Keratinocyte (primary cell): ENCODE measurements at regions not wholly inside any gene's neighbourhood (a gene's known extent, or its start where the extent isn't known, plus 50 kb on each side); places are given as distances from the start of the nearest gene placed in this dataset.

Experiments
- DNase-seq: peaks from one replicate; pipeline ENCODE4 v3.0.0-alpha.2; 2011; ENCODE audit warnings: low read depth, missing footprints, low spot score
- FAIRE-seq: peaks from 2 replicates; lab custom pipeline; 2011; peaks lifted over from hg19 to GRCh38; lab: Jason Lieb, UNC
- H2AFZ ChIP-seq: 2 replicates; pipeline ENCODE4 v1.6.0; 2012; ENCODE audit warnings: low read length, control low read depth, inconsistent platforms; ENCODE audit not compliant: control insufficient read depth
- H3K27ac ChIP-seq: 2 replicates; pipeline ENCODE4 v1.5.1; 2011; ENCODE audit warnings: low read length; ENCODE audit not compliant: control insufficient read depth, insufficient read depth
- H3K27me3 ChIP-seq: 3 replicates; pipeline ENCODE4 v1.6.0; 2011; ENCODE audit warnings: low read length; ENCODE audit not compliant: control insufficient read depth, insufficient read depth; ENCODE audit errors: extremely low read depth
- H3K36me3 ChIP-seq, 2 experiments: 2 replicates in 1 of 2; 3 replicates in 1 of 2; pipeline ENCODE4 v1.5.1; 2011; ENCODE audit warnings: low read length in 2 of 2, mild to moderate bottlenecking in 1 of 2; ENCODE audit not compliant: control insufficient read depth in 2 of 2, insufficient read depth in 2 of 2; ENCODE audit errors: extremely low read depth in 1 of 2
- H3K4me1 ChIP-seq: 3 replicates; pipeline ENCODE4 v1.5.1; 2011; ENCODE audit warnings: low read length; ENCODE audit not compliant: control insufficient read depth, insufficient read depth; ENCODE audit errors: extremely low read depth
- H3K4me2 ChIP-seq: 3 replicates; pipeline ENCODE4 v1.6.0; 2011; ENCODE audit warnings: low read depth, low read length; ENCODE audit not compliant: control insufficient read depth, insufficient read depth; ENCODE audit errors: extremely low read depth
- H3K4me3 ChIP-seq, 3 experiments: fragments of 200-600 bp in 1 of 3; sonication (generic) in 1 of 3; 2 replicates in 2 of 3; 3 replicates in 1 of 3; pipeline ENCODE4 v1.5.1; 2011 to 2016; ENCODE audit warnings: low read length in 3 of 3, mild to moderate bottlenecking in 3 of 3, control low read depth in 2 of 3, inconsistent platforms in 1 of 3, low read depth in 1 of 3, mixed read lengths in 1 of 3, mixed run types in 1 of 3, moderate library complexity in 1 of 3; ENCODE audit not compliant: control insufficient read depth in 2 of 3, insufficient read depth in 2 of 3; ENCODE audit errors: extremely low read depth in 1 of 3
- H3K79me2 ChIP-seq: 2 replicates; pipeline ENCODE4 v1.6.0; 2012; ENCODE audit warnings: low read length; ENCODE audit not compliant: control insufficient read depth, insufficient read depth
- H3K9ac ChIP-seq: 3 replicates; pipeline ENCODE4 v1.6.0; 2011; ENCODE audit warnings: low read length; ENCODE audit not compliant: control insufficient read depth, insufficient read depth; ENCODE audit errors: extremely low read depth
- H3K9me1 ChIP-seq: 3 replicates; pipeline ENCODE4 v1.6.0; 2011; ENCODE audit warnings: low read length; ENCODE audit not compliant: control insufficient read depth, insufficient read depth; ENCODE audit errors: extremely low read depth
- H3K9me3 ChIP-seq: 2 replicates; pipeline ENCODE4 v1.5.1; 2012; ENCODE audit warnings: low read depth, low read length; ENCODE audit not compliant: control insufficient read depth
- H4K20me1 ChIP-seq: 3 replicates; pipeline ENCODE4 v1.6.0; 2011; ENCODE audit warnings: low read length; ENCODE audit not compliant: control insufficient read depth, insufficient read depth; ENCODE audit errors: extremely low read depth
- EZH2 ChIP-seq: IDR thresholded peaks from one replicate; pipeline ENCODE4 v1.6.1; 2012; ENCODE audit warnings: inconsistent platforms, mild to moderate bottlenecking, low read length, moderate library complexity
- dilution Hi-C: fragments of 300-500 bp; cut with MboI; formaldehyde crosslinking; loops from one replicate; pipeline ENCODE4 v1.7.0; 2020; ENCODE audit warnings: low sequenced_read_pairs; ENCODE audit not compliant: extremely low pct_ligation_motif_present
- TF ChIP-seq, protein P1 (sequence below), 3 experiments: IDR thresholded peaks in 1 of 3; conservative IDR thresholded peaks in 1 of 3; optimal IDR thresholded peaks in 1 of 3; 2 replicates in 2 of 3; 3 replicates in 1 of 3; pipeline versions ENCODE3 to v1.5.1; 2011; ENCODE audit warnings: low read length in 3 of 3, mild to moderate bottlenecking in 3 of 3, moderate library complexity in 2 of 3, control low read depth in 1 of 3, inconsistent platforms in 1 of 3; ENCODE audit not compliant: insufficient read depth in 2 of 3; ENCODE audit errors: extremely low read depth in 1 of 3

DNA sequence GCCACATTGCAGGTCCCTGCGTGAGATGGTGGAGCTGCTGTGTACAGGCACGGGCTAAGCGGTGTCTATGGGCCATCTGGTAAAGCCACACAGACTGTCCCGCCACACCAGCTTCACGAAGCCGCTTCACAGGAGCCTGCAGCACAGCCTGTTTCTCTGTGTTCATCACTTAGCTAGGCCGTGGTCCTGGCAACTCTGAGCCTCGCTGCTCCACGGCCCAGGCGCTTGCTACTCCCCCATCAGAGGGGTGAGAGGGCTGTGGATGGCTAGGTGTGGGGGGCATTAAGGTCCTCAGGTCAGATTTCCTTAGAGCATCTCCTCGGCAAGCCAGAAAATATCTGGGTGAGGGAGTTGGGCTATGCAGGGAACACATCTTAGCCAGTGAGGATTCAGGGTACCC, 225.7 kb downstream of the GLI2 start:
- Histone ChIP-seq H3K27me3 (peaks cover 24% of the 10 kb centered on the region), H3K27ac (no peak overlapping the region), H3K79me2 (no peaks in the 10 kb centered on the region), H3K9ac (no peak overlapping the region), H2AFZ (no peak overlapping the region), H3K9me1 (no peaks in the 10 kb centered on the region), H3K4me2 (no peak overlapping the region), H4K20me1 (no peaks in the 10 kb centered on the region), H3K36me3 (no peaks in the 10 kb centered on the region), H3K4me3 (no peak overlapping the region), H3K4me1 (peaks cover 17% of the 10 kb centered on the region), H3K9me3 (no peaks in the 10 kb centered on the region)
- TF ChIP-seq, protein P1, sequence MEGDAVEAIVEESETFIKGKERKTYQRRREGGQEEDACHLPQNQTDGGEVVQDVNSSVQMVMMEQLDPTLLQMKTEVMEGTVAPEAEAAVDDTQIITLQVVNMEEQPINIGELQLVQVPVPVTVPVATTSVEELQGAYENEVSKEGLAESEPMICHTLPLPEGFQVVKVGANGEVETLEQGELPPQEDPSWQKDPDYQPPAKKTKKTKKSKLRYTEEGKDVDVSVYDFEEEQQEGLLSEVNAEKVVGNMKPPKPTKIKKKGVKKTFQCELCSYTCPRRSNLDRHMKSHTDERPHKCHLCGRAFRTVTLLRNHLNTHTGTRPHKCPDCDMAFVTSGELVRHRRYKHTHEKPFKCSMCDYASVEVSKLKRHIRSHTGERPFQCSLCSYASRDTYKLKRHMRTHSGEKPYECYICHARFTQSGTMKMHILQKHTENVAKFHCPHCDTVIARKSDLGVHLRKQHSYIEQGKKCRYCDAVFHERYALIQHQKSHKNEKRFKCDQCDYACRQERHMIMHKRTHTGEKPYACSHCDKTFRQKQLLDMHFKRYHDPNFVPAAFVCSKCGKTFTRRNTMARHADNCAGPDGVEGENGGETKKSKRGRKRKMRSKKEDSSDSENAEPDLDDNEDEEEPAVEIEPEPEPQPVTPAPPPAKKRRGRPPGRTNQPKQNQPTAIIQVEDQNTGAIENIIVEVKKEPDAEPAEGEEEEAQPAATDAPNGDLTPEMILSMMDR (optimal IDR thresholded peaks at IDR 0.05 in 1 of 3, IDR thresholded peaks at IDR 0.05 in 1 of 3, conservative IDR thresholded peaks at IDR 0.05 in 1 of 3; ENCODE audit: extremely low read depth in 1 of 3, insufficient read depth in 2 of 3, low read length in 3 of 3) = no peak
- no peak for TF ChIP-seq EZH2
- dilution Hi-C loops = no loop called here
- DNase-seq = no peak
- FAIRE-seq = no peak

DNA sequence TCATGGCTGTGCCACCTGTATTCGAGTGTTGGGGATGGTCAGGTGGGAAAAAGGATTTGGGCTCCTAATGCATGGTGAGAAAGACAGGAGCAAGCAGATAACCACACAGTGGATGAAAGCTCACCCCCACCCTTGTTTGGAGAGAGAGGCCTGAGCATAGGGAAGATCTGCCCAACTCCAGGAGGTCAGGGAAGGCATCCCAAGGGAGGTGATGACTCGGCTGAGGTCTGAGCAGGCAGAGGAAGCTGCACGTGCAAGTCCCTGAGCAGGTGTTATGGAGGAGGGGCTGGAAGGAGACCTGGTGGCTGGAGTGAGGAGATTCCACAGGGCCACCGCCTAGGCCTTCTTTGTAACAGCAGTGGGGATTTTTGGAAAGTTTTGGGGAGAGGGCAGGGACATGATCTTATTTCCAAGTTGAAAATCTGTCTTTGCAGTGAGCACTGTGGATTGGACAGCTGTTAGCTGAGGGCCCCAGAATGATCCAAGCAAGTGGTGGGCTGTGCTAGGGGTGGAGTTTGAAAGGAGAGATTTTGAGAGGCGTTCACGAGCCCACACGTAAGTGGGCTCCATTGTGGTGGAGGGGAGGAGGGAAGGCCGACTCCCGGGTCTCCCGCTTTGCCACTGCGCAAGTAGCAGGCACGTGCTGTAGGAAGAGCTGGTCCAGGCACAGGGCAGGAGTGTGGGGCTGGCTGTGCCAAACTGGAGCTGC, 228.5 kb downstream of the GLI2 start:
- Histone ChIP-seq H3K9ac (no peak overlapping the region), H3K27ac (no peak overlapping the region), H3K27me3 (peaks cover 24% of the 10 kb centered on the region), H3K4me2 (no peak overlapping the region), H2AFZ (no peak overlapping the region), H3K4me3 (no peak overlapping the region), H3K79me2 (no peaks in the 10 kb centered on the region), H3K4me1 (peaks cover 8% of the 10 kb centered on the region), H3K9me3 (no peaks in the 10 kb centered on the region), H3K9me1 (no peaks in the 10 kb centered on the region), H4K20me1 (no peaks in the 10 kb centered on the region), H3K36me3 (no peaks in the 10 kb centered on the region)
- FAIRE-seq = no peak
- no peak for DNase-seq
- dilution Hi-C loops = no loop called here
- TF ChIP-seq, protein P1 (optimal IDR thresholded peaks at IDR 0.05 in 1 of 3, IDR thresholded peaks at IDR 0.05 in 1 of 3, conservative IDR thresholded peaks at IDR 0.05 in 1 of 3; ENCODE audit: extremely low read depth in 1 of 3, insufficient read depth in 2 of 3, low read length in 3 of 3) = no peak
- TF ChIP-seq EZH2 = no peak
